GM12874 (cell line): ENCODE measurements at regions not wholly inside any gene's neighbourhood (a gene's known extent, or its start where the extent isn't known, plus 50 kb on each side); places are given as distances from the start of the nearest gene placed in this dataset.

Source experiments
- TF ChIP-seq, protein P1 (sequence below): IDR thresholded peaks from 2 replicates; pipeline ENCODE4 v1.5.1; 2011; ENCODE audit warnings: low read depth, mild to moderate bottlenecking, control low read depth, low read length, moderate library complexity; ENCODE audit not compliant: insufficient read depth

DNA sequence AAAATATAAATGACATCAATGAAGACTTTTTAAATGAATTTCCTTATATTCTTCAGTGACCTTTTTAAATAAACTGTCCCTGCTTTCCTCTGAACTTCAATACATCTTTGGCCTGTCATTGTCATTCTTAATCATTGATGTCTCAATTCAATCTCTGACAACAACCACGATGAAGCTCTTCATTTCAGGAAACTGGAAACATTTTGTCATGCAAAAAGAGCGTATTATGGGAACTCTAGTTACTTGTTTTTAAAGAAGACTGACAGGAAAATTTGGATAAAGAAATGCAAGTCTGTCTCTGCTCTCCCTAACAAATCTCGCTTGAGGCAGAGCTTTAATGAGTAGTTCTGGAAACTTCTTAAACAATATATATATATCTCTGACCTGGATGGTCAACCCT is 535.8 kb upstream of the ADGRL2 start:
- TF ChIP-seq, protein P1, sequence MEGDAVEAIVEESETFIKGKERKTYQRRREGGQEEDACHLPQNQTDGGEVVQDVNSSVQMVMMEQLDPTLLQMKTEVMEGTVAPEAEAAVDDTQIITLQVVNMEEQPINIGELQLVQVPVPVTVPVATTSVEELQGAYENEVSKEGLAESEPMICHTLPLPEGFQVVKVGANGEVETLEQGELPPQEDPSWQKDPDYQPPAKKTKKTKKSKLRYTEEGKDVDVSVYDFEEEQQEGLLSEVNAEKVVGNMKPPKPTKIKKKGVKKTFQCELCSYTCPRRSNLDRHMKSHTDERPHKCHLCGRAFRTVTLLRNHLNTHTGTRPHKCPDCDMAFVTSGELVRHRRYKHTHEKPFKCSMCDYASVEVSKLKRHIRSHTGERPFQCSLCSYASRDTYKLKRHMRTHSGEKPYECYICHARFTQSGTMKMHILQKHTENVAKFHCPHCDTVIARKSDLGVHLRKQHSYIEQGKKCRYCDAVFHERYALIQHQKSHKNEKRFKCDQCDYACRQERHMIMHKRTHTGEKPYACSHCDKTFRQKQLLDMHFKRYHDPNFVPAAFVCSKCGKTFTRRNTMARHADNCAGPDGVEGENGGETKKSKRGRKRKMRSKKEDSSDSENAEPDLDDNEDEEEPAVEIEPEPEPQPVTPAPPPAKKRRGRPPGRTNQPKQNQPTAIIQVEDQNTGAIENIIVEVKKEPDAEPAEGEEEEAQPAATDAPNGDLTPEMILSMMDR: no peak

DNA sequence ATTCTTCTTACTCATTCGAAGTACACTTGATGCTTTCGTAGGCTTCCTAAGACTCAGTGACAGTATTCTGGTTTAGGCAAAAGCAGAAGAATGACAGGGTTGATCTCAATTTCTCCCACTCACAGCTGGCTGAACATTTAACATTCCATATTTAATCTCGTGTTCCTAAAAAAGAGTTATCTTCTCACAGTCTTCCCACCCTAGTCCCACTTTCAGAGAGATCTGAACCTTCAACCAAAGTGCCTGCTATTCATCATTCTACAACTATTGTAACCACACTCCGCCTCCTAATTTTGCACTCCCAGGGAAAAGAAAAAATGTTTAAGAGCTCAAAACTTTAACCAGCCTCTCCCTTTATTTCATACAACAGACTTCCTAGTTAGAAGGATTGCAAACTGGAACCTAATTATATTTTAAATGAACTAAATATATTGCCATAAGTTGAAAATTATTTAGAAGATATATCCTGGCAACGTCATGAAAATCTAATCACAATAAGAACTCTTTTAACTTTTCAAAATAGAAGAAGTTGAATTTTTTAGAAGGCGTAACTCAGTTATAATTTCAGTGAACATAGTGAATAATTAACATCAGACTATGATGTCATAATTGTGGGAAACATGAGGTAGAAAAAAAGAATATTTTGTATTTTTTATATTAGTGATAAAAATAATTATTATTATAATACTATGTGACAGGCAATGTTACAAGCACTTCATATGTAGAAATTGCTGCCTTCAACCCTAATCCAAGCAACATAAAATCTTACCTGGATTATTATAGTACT is 540.9 kb upstream of the ADGRL2 start:
- TF ChIP-seq, protein P1: no peak

DNA sequence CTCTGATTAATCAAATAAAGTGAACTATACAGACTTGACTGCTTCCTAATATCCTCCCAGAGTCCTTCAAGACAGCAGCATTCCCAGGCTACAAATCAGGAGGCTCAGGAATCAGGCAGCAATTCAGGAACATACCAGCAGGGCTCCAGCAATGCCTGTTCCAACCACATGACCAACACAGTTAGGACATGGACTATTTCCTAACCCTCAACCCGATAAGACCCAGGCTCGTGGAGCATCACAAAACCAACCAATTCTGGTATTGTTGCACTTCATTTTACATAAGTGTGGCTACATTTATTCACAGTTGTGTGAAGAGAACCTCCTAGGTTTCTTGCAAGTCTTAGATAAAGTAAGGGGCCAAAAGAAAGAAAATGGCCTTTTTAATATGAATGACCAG is 546.2 kb upstream of the ADGRL2 start:
- TF ChIP-seq, protein P1: no peak

DNA sequence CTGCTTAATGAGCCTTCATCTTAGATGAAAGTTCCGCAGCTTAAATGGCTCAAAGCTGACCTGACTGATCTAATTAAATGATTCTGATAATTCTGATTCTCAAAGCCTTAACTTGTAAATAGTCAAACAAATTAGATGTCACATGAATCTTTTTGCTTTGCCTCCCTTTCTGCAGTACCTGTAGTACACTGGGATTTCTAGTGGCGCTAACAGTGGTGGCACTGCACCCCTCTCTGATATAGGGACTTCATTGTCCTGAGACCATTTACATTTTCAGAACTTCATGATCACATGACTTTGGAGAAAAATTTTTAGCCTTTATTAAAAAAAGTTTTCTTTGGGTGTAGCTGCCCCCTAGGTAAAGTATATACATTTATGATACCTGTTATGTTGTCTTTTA is 546.7 kb upstream of the ADGRL2 start:
- TF ChIP-seq, protein P1: no peak

DNA sequence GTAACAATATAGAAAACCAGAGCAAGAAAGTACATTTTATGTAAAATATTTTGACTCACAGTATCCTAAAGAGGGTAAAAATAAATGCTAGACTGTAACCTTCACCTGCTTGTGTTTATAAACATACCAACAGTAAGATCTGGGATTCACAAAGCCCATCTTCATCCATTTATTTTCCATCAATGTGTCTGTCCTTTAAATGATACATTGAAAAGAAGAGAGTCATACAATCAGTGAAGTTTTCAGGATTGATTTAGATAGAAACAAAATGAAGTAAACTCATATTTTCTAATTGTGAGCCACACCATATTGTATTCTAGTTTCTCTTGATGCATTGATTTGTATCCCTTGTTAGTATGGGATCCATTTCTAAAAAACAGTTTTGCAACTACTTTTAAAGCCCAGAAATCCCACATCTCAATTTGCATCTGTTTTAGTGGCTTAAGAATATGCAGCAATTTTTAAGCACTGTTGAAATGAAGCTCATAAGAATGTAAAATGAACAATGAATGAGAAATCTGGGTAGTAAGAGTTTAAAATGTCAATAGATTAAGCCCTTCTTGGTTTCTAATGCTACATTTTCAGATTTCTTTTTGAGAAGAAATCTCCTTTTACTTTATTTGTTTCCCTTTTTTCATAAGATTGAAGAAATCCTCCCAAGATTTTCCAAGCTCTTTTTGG is 548.1 kb upstream of the ADGRL2 start:
- TF ChIP-seq, protein P1: no peak

DNA sequence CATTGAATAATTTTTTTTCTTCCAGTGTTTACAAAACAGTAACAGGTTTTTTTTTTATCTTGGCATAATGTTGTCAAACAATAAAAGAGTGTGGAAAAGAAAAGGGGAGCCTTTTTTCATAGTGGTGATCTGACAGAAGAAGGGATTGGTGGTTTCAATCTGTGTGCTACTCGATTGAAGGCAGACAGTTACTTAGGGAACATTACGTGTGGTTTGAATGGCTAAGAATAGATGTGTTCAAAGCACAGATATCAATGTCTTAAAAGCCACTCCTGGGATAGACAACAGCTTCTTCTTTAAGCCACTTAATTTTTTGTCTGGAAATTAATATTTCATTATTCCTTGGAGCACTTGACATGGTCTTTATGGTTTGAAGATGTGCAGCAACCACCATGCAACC is 558.6 kb upstream of the ADGRL2 start:
- TF ChIP-seq, protein P1: no peak

DNA sequence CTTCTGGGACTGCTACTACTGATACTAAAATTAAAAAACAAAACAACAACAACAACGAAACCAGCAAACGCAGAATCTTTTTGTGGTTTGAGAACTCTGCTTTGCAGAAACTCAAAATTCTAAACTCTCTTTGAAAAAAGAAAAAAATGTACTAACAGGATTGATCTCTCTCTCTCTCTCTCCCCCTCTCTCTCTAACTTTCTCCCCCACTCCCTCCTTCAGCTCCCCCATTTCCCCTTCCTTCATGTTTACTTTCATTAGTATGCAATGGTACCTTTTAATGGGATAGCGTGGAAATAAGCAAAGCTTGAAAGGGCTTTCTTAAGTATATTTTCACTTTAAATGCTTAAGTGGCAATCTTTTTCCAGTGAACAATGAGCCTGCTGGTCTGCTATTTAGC is 562.6 kb upstream of the ADGRL2 start:
- TF ChIP-seq, protein P1: no peak
